Colonic mucosa (tissue), 4 donors: ENCODE measurements at regions not wholly inside any gene's neighbourhood (a gene's known extent, or its start where the extent isn't known, plus 50 kb on each side); places are given as distances from the start of the nearest gene placed in this dataset.

ENCODE experiments used
- DNase-seq: peaks from one replicate; pipeline ENCODE4 v3.0.0-alpha.2; 2020
- H3K27ac ChIP-seq: fragments of 200-600 bp; one replicate; pipeline ENCODE4 v1.8.0; 2021
- H3K27me3 ChIP-seq: fragments of 200-600 bp; one replicate; pipeline ENCODE4 v1.8.0; 2021
- H3K36me3 ChIP-seq: fragments of 200-600 bp; one replicate; pipeline ENCODE4 v1.8.0; 2021
- H3K4me1 ChIP-seq: fragments of 200-600 bp; one replicate; pipeline ENCODE4 v1.8.0; 2021; ENCODE audit warnings: mild to moderate bottlenecking
- H3K4me3 ChIP-seq: fragments of 200-600 bp; one replicate; pipeline ENCODE4 v1.8.0; 2021
- H3K9ac ChIP-seq, 2 donors: one replicate each; pipeline ENCODE4 v1.7.0; 2013; ENCODE audit warnings: control low read depth in 2 of 2, low read depth in 2 of 2, low read length in 2 of 2
- H3K9me3 ChIP-seq: fragments of 200-600 bp; one replicate; pipeline ENCODE4 v1.8.0; 2021
- CTCF ChIP-seq: fragments of 200-600 bp; IDR thresholded peaks from one replicate; pipeline ENCODE4 v1.8.0; 2022; ENCODE audit warnings: antibody characterized with exemption, mild to moderate bottlenecking
- intact Hi-C: fragments of 100-400 bp; cut with DNase I; formaldehyde crosslinking; loops from one replicate; pipeline ENCODE4 v1.14.1; 2022
- donor health status: healthy.
- donor health status: DM: no; HTN: no; CAD: no.
- donor health status: DM: no; HTN: no; CAD: no.

GRCh38 chr13:22561581-22561980 lies 619.2 kb upstream of the SGCG start:
- Histone ChIP-seq H3K4me3 (no peak overlapping the region), H3K9ac (no peak overlapping the region), H3K27me3 (no peaks in the 10 kb centered on the region), H3K36me3 (no peaks in the 10 kb centered on the region), H3K9me3 (no peaks in the 10 kb centered on the region), H3K27ac (no peak overlapping the region), H3K4me1 (no peaks in the 10 kb centered on the region)
- no peak for DNase-seq
- intact Hi-C loops, result no loop called here
- TF ChIP-seq CTCF, result no peak

GRCh38 chr13:22562116-22562515 lies 618.7 kb upstream of the SGCG start:
- Histone ChIP-seq H3K36me3 (no peaks in the 10 kb centered on the region), H3K4me3 (no peak overlapping the region), H3K27me3 (no peaks in the 10 kb centered on the region), H3K9ac (no peak overlapping the region), H3K4me1 (no peaks in the 10 kb centered on the region), H3K27ac (no peak overlapping the region), H3K9me3 (no peaks in the 10 kb centered on the region)
- no peak for DNase-seq
- no peak for TF ChIP-seq CTCF
- intact Hi-C loops, result no loop called here

- Histone ChIP-seq H3K9me3 (no peaks in the 10 kb centered on the region), H3K4me3 (no peak overlapping the region), H3K27me3 (no peaks in the 10 kb centered on the region), H3K36me3 (no peaks in the 10 kb centered on the region), H3K4me1 (no peaks in the 10 kb centered on the region), H3K9ac (no peak overlapping the region), H3K27ac (no peak overlapping the region)
- no peak for DNase-seq
- intact Hi-C loops, result no loop called here
- no peak for TF ChIP-seq CTCF
Measured at GRCh38 chr13:22563272-22563671, 617.5 kb upstream of the SGCG start.

GRCh38 chr13:22569811-22570210 lies 611.0 kb upstream of the SGCG start:
- DNase-seq, result no peak
- no peak overlapping the region for H3K9ac ChIP-seq
- H3K27ac ChIP-seq, result no peak overlapping the region
- intact Hi-C loops, result no loop called here
- H3K4me1 ChIP-seq, result no peaks in the 10 kb centered on the region
- TF ChIP-seq CTCF, result no peak
- H3K4me3 ChIP-seq, result no peak overlapping the region
- H3K9me3 ChIP-seq, result no peaks in the 10 kb centered on the region
- H3K36me3 ChIP-seq, result no peaks in the 10 kb centered on the region
- no peaks in the 10 kb centered on the region for H3K27me3 ChIP-seq

GRCh38 chr13:22589880-22590279 lies 590.9 kb upstream of the SGCG start:
- no peaks in the 10 kb centered on the region for H3K36me3 ChIP-seq
- intact Hi-C loops, result no loop called here
- no peak for TF ChIP-seq CTCF
- H3K27me3 ChIP-seq, result no peaks in the 10 kb centered on the region
- H3K4me3 ChIP-seq, result no peak overlapping the region
- no peaks in the 10 kb centered on the region for H3K9me3 ChIP-seq
- no peaks in the 10 kb centered on the region for H3K4me1 ChIP-seq
- no peak for DNase-seq
- no peak overlapping the region for H3K9ac ChIP-seq
- no peak overlapping the region for H3K27ac ChIP-seq

GRCh38 chr13:22592515-22592914 lies 588.3 kb upstream of the SGCG start:
- no peak for TF ChIP-seq CTCF

More at GRCh38 chr13:22592515-22592914, 588.3 kb upstream of the SGCG start:
- Histone ChIP-seq H3K9ac (no peak overlapping the region), H3K4me3 (no peak overlapping the region), H3K36me3 (no peaks in the 10 kb centered on the region), H3K4me1 (no peaks in the 10 kb centered on the region), H3K27me3 (no peaks in the 10 kb centered on the region), H3K9me3 (no peaks in the 10 kb centered on the region), H3K27ac (no peak overlapping the region)
- intact Hi-C loops, result no loop called here
- no peak for DNase-seq
